ENCODE measurements at regions not wholly inside any gene's neighbourhood (a gene's known extent, or its start where the extent isn't known, plus 50 kb on each side); places are given as distances from the start of the nearest gene placed in this dataset.
"Not testable (repeated sequence)": the region's sequence is repeated elsewhere in the genome, so short reads cannot be mapped to it uniquely, and the experiment has no call there.

GRCh38 chr11:69899957-69900821 is 81.0 kb upstream of the FGF3 start:
- ATAC-seq (ENCODE audit: insufficient read depth, low read depth) (no peak), DNase-seq (no peak)
- no peaks in the 10 kb centered on the region for H3K9me3 ChIP-seq (ENCODE audit: insufficient read depth, low read length, severe bottlenecking)
- no peaks in the 10 kb centered on the region for H3K79me2 ChIP-seq (ENCODE audit: insufficient read depth, low read length)
- H3K27me3 ChIP-seq (ENCODE audit: insufficient read depth, low read length, poor library complexity): no peaks in the 10 kb centered on the region
- no peak overlapping the region for H3K4me3 ChIP-seq (ENCODE audit: low read depth in 1 of 2, low read length in 2 of 2)
- TF ChIP-seq EZH2 (IDR thresholded peaks at IDR 0.05; ENCODE audit: borderline replicate concordance, low read depth, low read length, severe bottlenecking) (no peak), CTCF (IDR thresholded peaks at IDR 0.05; ENCODE audit: borderline replicate concordance, extremely low read depth, low read length, poor library complexity, severe bottlenecking) (no peak)
- H3K36me3 ChIP-seq (ENCODE audit: insufficient read depth, low read length): no peaks in the 10 kb centered on the region
- no peak overlapping the region for H3K27ac ChIP-seq (ENCODE audit: low read length)
- no peaks in the 10 kb centered on the region for H3K4me1 ChIP-seq (ENCODE audit: insufficient read depth, low read length)
- H3K4me2 ChIP-seq (ENCODE audit: insufficient read depth, low read length): no peak overlapping the region
- no peaks in the 10 kb centered on the region for H4K20me1 ChIP-seq (ENCODE audit: insufficient read depth, low read length)
- no peak overlapping the region for H3K9ac ChIP-seq (ENCODE audit: low read depth, low read length)
- no peak overlapping the region for H2AFZ ChIP-seq (ENCODE audit: low read depth, low read length)

- not testable (repeated sequence) for H3K27me3 ChIP-seq (ENCODE audit: insufficient read depth, low read length, poor library complexity); H3K9me3 ChIP-seq (ENCODE audit: insufficient read depth, low read length, severe bottlenecking); H2AFZ ChIP-seq (ENCODE audit: low read depth, low read length); H3K4me1 ChIP-seq (ENCODE audit: insufficient read depth, low read length); DNase-seq; H3K36me3 ChIP-seq (ENCODE audit: insufficient read depth, low read length); H4K20me1 ChIP-seq (ENCODE audit: insufficient read depth, low read length); H3K9ac ChIP-seq (ENCODE audit: low read depth, low read length); H3K4me2 ChIP-seq (ENCODE audit: insufficient read depth, low read length); ATAC-seq (ENCODE audit: insufficient read depth, low read depth); H3K79me2 ChIP-seq (ENCODE audit: insufficient read depth, low read length); H3K4me3 ChIP-seq (ENCODE audit: low read depth in 1 of 2, low read length in 2 of 2); H3K27ac ChIP-seq (ENCODE audit: low read length)
These were observed 81.6 kb upstream of the FGF3 start for GRCh38 chr11:69900822-69901302.

GRCh38 chr11:69902337-69902736 is 83.1 kb upstream of the FGF3 start:
- H3K79me2 ChIP-seq (ENCODE audit: insufficient read depth, low read length): no peaks in the 10 kb centered on the region
- no peak overlapping the region for H3K4me2 ChIP-seq (ENCODE audit: insufficient read depth, low read length)
- no peaks in the 10 kb centered on the region for H3K4me1 ChIP-seq (ENCODE audit: insufficient read depth, low read length)
- DNase-seq: no peak
- H3K9me3 ChIP-seq (ENCODE audit: insufficient read depth, low read length, severe bottlenecking): no peaks in the 10 kb centered on the region
- H4K20me1 ChIP-seq (ENCODE audit: insufficient read depth, low read length): no peaks in the 10 kb centered on the region
- H3K4me3 ChIP-seq (ENCODE audit: low read depth in 1 of 2, low read length in 2 of 2): no peak overlapping the region
- no peak for TF ChIP-seq CTCF (IDR thresholded peaks at IDR 0.05; ENCODE audit: borderline replicate concordance, extremely low read depth, low read length, poor library complexity, severe bottlenecking)
- TF ChIP-seq EZH2 (IDR thresholded peaks at IDR 0.05; ENCODE audit: borderline replicate concordance, low read depth, low read length, severe bottlenecking): no peak
- no peak overlapping the region for H2AFZ ChIP-seq (ENCODE audit: low read depth, low read length)
- H3K27ac ChIP-seq (ENCODE audit: low read length): no peak overlapping the region
- no peaks in the 10 kb centered on the region for H3K27me3 ChIP-seq (ENCODE audit: insufficient read depth, low read length, poor library complexity)
- no peak overlapping the region for H3K9ac ChIP-seq (ENCODE audit: low read depth, low read length)
- ATAC-seq (ENCODE audit: insufficient read depth, low read depth): no peak
- H3K36me3 ChIP-seq (ENCODE audit: insufficient read depth, low read length): no peaks in the 10 kb centered on the region

GRCh38 chr11:69903211-69903610 is 84.0 kb upstream of the FGF3 start:
- Histone ChIP-seq H3K9ac (ENCODE audit: low read depth, low read length) (no peak overlapping the region), H2AFZ (ENCODE audit: low read depth, low read length) (no peak overlapping the region), H3K4me1 (ENCODE audit: insufficient read depth, low read length) (no peaks in the 10 kb centered on the region), H3K27me3 (ENCODE audit: insufficient read depth, low read length, poor library complexity) (no peaks in the 10 kb centered on the region), H3K36me3 (ENCODE audit: insufficient read depth, low read length) (no peaks in the 10 kb centered on the region), H3K4me2 (ENCODE audit: insufficient read depth, low read length) (no peak overlapping the region), H3K27ac (ENCODE audit: low read length) (no peak overlapping the region), H3K4me3 (ENCODE audit: low read depth in 1 of 2, low read length in 2 of 2) (no peak overlapping the region), H3K79me2 (ENCODE audit: insufficient read depth, low read length) (no peaks in the 10 kb centered on the region), H4K20me1 (ENCODE audit: insufficient read depth, low read length) (no peaks in the 10 kb centered on the region), H3K9me3 (ENCODE audit: insufficient read depth, low read length, severe bottlenecking) (no peaks in the 10 kb centered on the region)
- TF ChIP-seq EZH2 (IDR thresholded peaks at IDR 0.05; ENCODE audit: borderline replicate concordance, low read depth, low read length, severe bottlenecking) (no peak), CTCF (IDR thresholded peaks at IDR 0.05; ENCODE audit: borderline replicate concordance, extremely low read depth, low read length, poor library complexity, severe bottlenecking) (no peak)
- no peak for DNase-seq
- no peak for ATAC-seq (ENCODE audit: insufficient read depth, low read depth)

Measured in DND-41 (cell line).